ENCODE measurements at regions not wholly inside any gene's neighbourhood (a gene's known extent, or its start where the extent isn't known, plus 50 kb on each side); places are given as distances from the start of the nearest gene placed in this dataset.
A peak's percentile ranks its signal among the peaks of the same experiment; 100 is the strongest.

- Histone ChIP-seq H3K9me3 (ENCODE audit: low read depth, low read length, poor library complexity, severe bottlenecking) (no peaks in the 10 kb centered on the region), H3K36me3 (ENCODE audit: insufficient read depth, low read length, poor library complexity, severe bottlenecking) (no peaks in the 10 kb centered on the region), H3K4me1 (ENCODE audit: insufficient read depth, low read length, poor library complexity, severe bottlenecking) (no peaks in the 10 kb centered on the region), H3K4me3 (ENCODE audit: low read depth, low read length, poor library complexity, severe bottlenecking) (no peak overlapping the region), H3K27me3 (replicated peaks; ENCODE audit: insufficient read depth, low read depth, low read length, poor library complexity) (no peaks in the 10 kb centered on the region), H3K27ac (ENCODE audit: low read depth, low read length, poor library complexity, severe bottlenecking) (no peak overlapping the region)
- no peak for DNase-seq (ENCODE audit: low spot score)
- intact Hi-C loops (cut with micrococcal nuclease; ENCODE audit: unreplicated experiment), result no loop called here
- ChIA-PET CTCF (no interaction called here), POLR2A (ENCODE audit: low non-redundant PET) (no interaction called here)
- BruUV-seq (replicated peaks), result no TSS peak
- TF ChIP-seq EZH2 (IDR thresholded peaks at IDR 0.05; ENCODE audit: borderline replicate concordance, low read depth, low read length, poor library complexity, severe bottlenecking), result no peak
- no peak for TF ChIP-seq CTCF (conservative IDR thresholded peaks at IDR 0.05; ENCODE audit: low read depth, low read length)
Observed at GRCh38 chrX:120774606-120775005, 101.1 kb downstream of the CT47B1 start.

- intact Hi-C loops (cut with micrococcal nuclease; ENCODE audit: unreplicated experiment), result no loop called here
- Histone ChIP-seq H3K4me3 (ENCODE audit: low read depth, low read length, poor library complexity, severe bottlenecking) (no peak overlapping the region), H3K4me1 (ENCODE audit: insufficient read depth, low read length, poor library complexity, severe bottlenecking) (no peaks in the 10 kb centered on the region), H3K27me3 (replicated peaks; ENCODE audit: insufficient read depth, low read depth, low read length, poor library complexity) (no peaks in the 10 kb centered on the region), H3K36me3 (ENCODE audit: insufficient read depth, low read length, poor library complexity, severe bottlenecking) (no peaks in the 10 kb centered on the region), H3K9me3 (ENCODE audit: low read depth, low read length, poor library complexity, severe bottlenecking) (no peaks in the 10 kb centered on the region), H3K27ac (ENCODE audit: low read depth, low read length, poor library complexity, severe bottlenecking) (no peak overlapping the region)
- DNase-seq (ENCODE audit: low spot score), result no peak
- no TSS peak for BruUV-seq (replicated peaks)
- ChIA-PET CTCF (no interaction called here), POLR2A (ENCODE audit: low non-redundant PET) (no interaction called here)
- no peak for TF ChIP-seq CTCF (conservative IDR thresholded peaks at IDR 0.05; ENCODE audit: low read depth, low read length)
- no peak for TF ChIP-seq EZH2 (IDR thresholded peaks at IDR 0.05; ENCODE audit: borderline replicate concordance, low read depth, low read length, poor library complexity, severe bottlenecking)
Observed at GRCh38 chrX:120773801-120774200, 101.9 kb downstream of the CT47B1 start.

- H3K36me3 ChIP-seq (ENCODE audit: insufficient read depth, low read length, poor library complexity, severe bottlenecking), result no peaks in the 10 kb centered on the region
- peak; percentile 73 for DNase-seq (ENCODE audit: low spot score)
- intact Hi-C loops (cut with micrococcal nuclease; ENCODE audit: unreplicated experiment), result loop anchor here (2.0 kb wide), 1 partner anchor 271 kb away; no protein-coding TSS in a partner anchor
- POLR2A ChIA-PET (ENCODE audit: low non-redundant PET), result no interaction called here
- no peaks in the 10 kb centered on the region for H3K9me3 ChIP-seq (ENCODE audit: low read depth, low read length, poor library complexity, severe bottlenecking)
- BruUV-seq (replicated peaks), result no TSS peak
- peak; percentile 56 for TF ChIP-seq CTCF (conservative IDR thresholded peaks at IDR 0.05; ENCODE audit: low read depth, low read length)
- no peak for TF ChIP-seq EZH2 (IDR thresholded peaks at IDR 0.05; ENCODE audit: borderline replicate concordance, low read depth, low read length, poor library complexity, severe bottlenecking)
- no peak overlapping the region for H3K27ac ChIP-seq (ENCODE audit: low read depth, low read length, poor library complexity, severe bottlenecking)
- CTCF ChIA-PET, result interaction anchor here (0.6 kb wide), 1 partner anchor 274 kb away, joined by 3 read pairs; no protein-coding TSS in a partner anchor
- H3K4me1 ChIP-seq (ENCODE audit: insufficient read depth, low read length, poor library complexity, severe bottlenecking), result no peaks in the 10 kb centered on the region
- H3K27me3 ChIP-seq (replicated peaks; ENCODE audit: insufficient read depth, low read depth, low read length, poor library complexity), result no peaks in the 10 kb centered on the region
- H3K4me3 ChIP-seq (ENCODE audit: low read depth, low read length, poor library complexity, severe bottlenecking), result no peak overlapping the region
Observed at GRCh38 chrX:120769576-120770341, 105.9 kb downstream of the CT47B1 start.

All from A673 (cell line).